ENCODE measurements at regions not wholly inside any gene's neighbourhood (a gene's known extent, or its start where the extent isn't known, plus 50 kb on each side); places are given as distances from the start of the nearest gene placed in this dataset.

GRCh38 chr5:57417320-57417719, 65.3 kb downstream of the ACTBL2 start:
- Mint-ChIP-seq H3K9me3 (ENCODE audit: low read depth) (no peaks in the 10 kb centered on the region), H3K4me1 (ENCODE audit: low read depth) (peaks cover 23% of the 10 kb centered on the region), H3K4me3 (ENCODE audit: unreplicated experiment) (no peak overlapping the region), H3K27ac (ENCODE audit: unreplicated experiment) (no peak overlapping the region), H3K27me3 (ENCODE audit: low read depth) (no peaks in the 10 kb centered on the region), H3K36me3 (ENCODE audit: low read depth) (no peaks in the 10 kb centered on the region)
- TF ChIP-seq CTCF (IDR thresholded peaks at IDR 0.05) = no peak
- no peak for DNase-seq (ENCODE audit: low spot score)

GRCh38 chr5:57416278-57416994, 66.2 kb downstream of the ACTBL2 start:
- Mint-ChIP-seq H3K36me3 (ENCODE audit: low read depth) (no peaks in the 10 kb centered on the region), H3K4me1 (ENCODE audit: low read depth) (peaks cover 23% of the 10 kb centered on the region), H3K27me3 (ENCODE audit: low read depth) (no peaks in the 10 kb centered on the region), H3K4me3 (ENCODE audit: unreplicated experiment) (no peak overlapping the region), H3K9me3 (ENCODE audit: low read depth) (no peaks in the 10 kb centered on the region), H3K27ac (ENCODE audit: unreplicated experiment) (peak overlapping the region; percentile 4)
- no peak for DNase-seq (ENCODE audit: low spot score)
- TF ChIP-seq CTCF (IDR thresholded peaks at IDR 0.05) = no peak

GRCh38 chr5:57414857-57415256, 67.8 kb downstream of the ACTBL2 start:
- Mint-ChIP-seq H3K36me3 (ENCODE audit: low read depth) (no peaks in the 10 kb centered on the region), H3K4me3 (ENCODE audit: unreplicated experiment) (no peak overlapping the region), H3K9me3 (ENCODE audit: low read depth) (no peaks in the 10 kb centered on the region), H3K27me3 (ENCODE audit: low read depth) (no peaks in the 10 kb centered on the region), H3K27ac (ENCODE audit: unreplicated experiment) (no peak overlapping the region), H3K4me1 (ENCODE audit: low read depth) (peaks cover 23% of the 10 kb centered on the region)
- TF ChIP-seq CTCF (IDR thresholded peaks at IDR 0.05) = no peak
- no peak for DNase-seq (ENCODE audit: low spot score)

- Mint-ChIP-seq H3K27ac (ENCODE audit: unreplicated experiment) (no peak overlapping the region), H3K4me3 (ENCODE audit: unreplicated experiment) (no peak overlapping the region), H3K36me3 (ENCODE audit: low read depth) (no peaks in the 10 kb centered on the region), H3K4me1 (ENCODE audit: low read depth) (peaks cover 24% of the 10 kb centered on the region), H3K27me3 (ENCODE audit: low read depth) (no peaks in the 10 kb centered on the region), H3K9me3 (ENCODE audit: low read depth) (no peaks in the 10 kb centered on the region)
- TF ChIP-seq CTCF (IDR thresholded peaks at IDR 0.05) = no peak
- no peak for DNase-seq (ENCODE audit: low spot score)
Observed at GRCh38 chr5:57414191-57414590, 68.4 kb downstream of the ACTBL2 start.

GRCh38 chr5:57413145-57413544, 69.5 kb downstream of the ACTBL2 start:
- Mint-ChIP-seq H3K4me1 (ENCODE audit: low read depth) (peaks cover 35% of the 10 kb centered on the region), H3K9me3 (ENCODE audit: low read depth) (no peaks in the 10 kb centered on the region), H3K4me3 (ENCODE audit: unreplicated experiment) (no peak overlapping the region), H3K27ac (ENCODE audit: unreplicated experiment) (no peak overlapping the region), H3K27me3 (ENCODE audit: low read depth) (no peaks in the 10 kb centered on the region), H3K36me3 (ENCODE audit: low read depth) (no peaks in the 10 kb centered on the region)
- no peak for TF ChIP-seq CTCF (IDR thresholded peaks at IDR 0.05)
- no peak for DNase-seq (ENCODE audit: low spot score)

All from chondrocyte (in vitro differentiated cells).